Mammary epithelial cell (primary cell): ENCODE measurements at regions not wholly inside any gene's neighbourhood (a gene's known extent, or its start where the extent isn't known, plus 50 kb on each side); places are given as distances from the start of the nearest gene placed in this dataset.

Experiments
- EZH2 ChIP-seq: IDR thresholded peaks from 2 replicates; pipeline ENCODE4 v1.6.1; 2012; ENCODE audit warnings: low read length, inconsistent platforms, borderline replicate concordance
- TF ChIP-seq, protein P1 (sequence below), 2 donors: IDR thresholded peaks in 1 of 2; conservative IDR thresholded peaks in 1 of 2; 2 replicates each; pipeline ENCODE4 v1.5.1; 2011 to 2012; ENCODE audit warnings: inconsistent platforms in 2 of 2, low read length in 2 of 2, mild to moderate bottlenecking in 2 of 2, control low read depth in 1 of 2, low read depth in 1 of 2; ENCODE audit not compliant: insufficient read depth in 1 of 2; ENCODE audit errors: extremely low read depth in 1 of 2

DNA sequence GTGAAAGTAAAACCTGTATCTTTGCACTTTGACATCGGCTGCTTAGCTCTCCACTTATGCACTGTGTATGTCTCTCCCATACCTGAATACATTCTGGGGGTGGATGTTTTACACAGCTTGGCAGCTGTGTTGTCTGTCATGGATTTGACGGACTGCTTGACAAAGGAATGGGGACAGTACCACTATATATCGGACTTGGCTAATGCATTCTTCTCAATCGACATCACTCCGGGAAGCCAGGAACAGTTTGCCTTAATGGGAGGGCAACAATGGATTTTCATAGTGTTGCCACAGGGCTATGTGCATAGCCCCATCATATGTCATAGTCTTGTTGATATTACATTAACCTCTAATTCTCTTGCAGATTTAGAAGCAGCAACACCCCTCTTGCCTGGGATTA is 1008.3 kb downstream of the DNAH5 start:
- TF ChIP-seq, protein P1, sequence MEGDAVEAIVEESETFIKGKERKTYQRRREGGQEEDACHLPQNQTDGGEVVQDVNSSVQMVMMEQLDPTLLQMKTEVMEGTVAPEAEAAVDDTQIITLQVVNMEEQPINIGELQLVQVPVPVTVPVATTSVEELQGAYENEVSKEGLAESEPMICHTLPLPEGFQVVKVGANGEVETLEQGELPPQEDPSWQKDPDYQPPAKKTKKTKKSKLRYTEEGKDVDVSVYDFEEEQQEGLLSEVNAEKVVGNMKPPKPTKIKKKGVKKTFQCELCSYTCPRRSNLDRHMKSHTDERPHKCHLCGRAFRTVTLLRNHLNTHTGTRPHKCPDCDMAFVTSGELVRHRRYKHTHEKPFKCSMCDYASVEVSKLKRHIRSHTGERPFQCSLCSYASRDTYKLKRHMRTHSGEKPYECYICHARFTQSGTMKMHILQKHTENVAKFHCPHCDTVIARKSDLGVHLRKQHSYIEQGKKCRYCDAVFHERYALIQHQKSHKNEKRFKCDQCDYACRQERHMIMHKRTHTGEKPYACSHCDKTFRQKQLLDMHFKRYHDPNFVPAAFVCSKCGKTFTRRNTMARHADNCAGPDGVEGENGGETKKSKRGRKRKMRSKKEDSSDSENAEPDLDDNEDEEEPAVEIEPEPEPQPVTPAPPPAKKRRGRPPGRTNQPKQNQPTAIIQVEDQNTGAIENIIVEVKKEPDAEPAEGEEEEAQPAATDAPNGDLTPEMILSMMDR (conservative IDR thresholded peaks at IDR 0.05 in 1 of 2, IDR thresholded peaks at IDR 0.05 in 1 of 2; ENCODE audit: extremely low read depth in 1 of 2, insufficient read depth in 1 of 2, low read depth in 1 of 2, low read length in 2 of 2) = no peak
- TF ChIP-seq EZH2 = no peak
